Right lobe of liver (tissue), 6 donors: ENCODE measurements at regions not wholly inside any gene's neighbourhood (a gene's known extent, or its start where the extent isn't known, plus 50 kb on each side); places are given as distances from the start of the nearest gene placed in this dataset.

ENCODE experiments used
- ATAC-seq, 4 donors: fragments of 200-7000 bp; cut with Tn5 transposase; one replicate each; pipeline ENCODE4 v1.9.1; 2020; ENCODE audit warnings: mild to moderate bottlenecking in 4 of 4, moderate library complexity in 4 of 4
- DNase-seq, 3 donors: peaks; one replicate each; pipeline ENCODE4 v3.0.0-alpha.2; 2020
- H3K27ac ChIP-seq, 3 donors: fragments of 200-600 bp; one replicate each; pipeline ENCODE4 v1.8.0; 2022
- H3K27me3 ChIP-seq, 2 donors: fragments of 200-600 bp; one replicate each; pipeline ENCODE4 v1.8.0; 2022
- H3K36me3 ChIP-seq, 4 donors: fragments of 200-600 bp; sonication (generic) in 1 of 4; one replicate each; pipeline versions ENCODE4 v1.5.1 to v1.8.0; 2017 to 2022; ENCODE audit warnings: control low read depth in 1 of 4
- H3K4me1 ChIP-seq, 4 donors: fragments of 200-600 bp; sonication (generic) in 1 of 4; one replicate each; pipeline versions ENCODE4 v1.5.1 to v1.8.0; 2017 to 2022; ENCODE audit warnings: control low read depth in 1 of 4
- H3K4me3 ChIP-seq, 3 donors: fragments of 200-600 bp; one replicate each; pipeline ENCODE4 v1.8.0; 2022
- H3K9me3 ChIP-seq, 4 donors: fragments of 200-600 bp; sonication (generic) in 1 of 4; one replicate each; pipeline versions ENCODE4 v1.5.1 to v1.8.0; 2017 to 2022; ENCODE audit warnings: control low read depth in 1 of 4
- POLR2A ChIP-seq: fragments of 450-650 bp; IDR thresholded peaks from one replicate; pipeline ENCODE4 v1.6.1; 2017; ENCODE audit warnings: antibody characterized with exemption, mild to moderate bottlenecking
- WGBS: methylation state at CpG from one replicate; pipeline ENCODE4 v1.1.6; 2018; ENCODE audit warnings: low coverage, low lambda C conversion rate; ENCODE audit not compliant: insufficient coverage; ENCODE audit errors: missing lambda C conversion rate; 5-methylcytosine and 5-hydroxymethylcytosine counted together
- intact Hi-C, 2 donors: fragments of 100-400 bp; cut with DNase I; formaldehyde crosslinking; loops; one replicate each; pipeline versions ENCODE4 v1.11.2 to v1.14.1; 2022
- TF ChIP-seq, protein P1 (sequence below), 4 donors: fragments of 200-600 bp in 3 of 4; fragments of 450-650 bp in 1 of 4; IDR thresholded peaks; one replicate each; pipeline versions ENCODE4 v1.5.1 to v1.8.0; 2016 to 2022; ENCODE audit warnings: antibody characterized with exemption in 4 of 4, mild to moderate bottlenecking in 2 of 4
- donor health status: DM: no; HTN: yes; CAD: no.
- donor health status: DM: no; HTN: no; CAD: no.
- donor health status: DM: no; HTN: no; CAD: no.
- donor health status: DM: no; HTN: yes; CAD: no.
- donor health status: DM: no; HTN: yes; CAD: no.

GRCh38 chr5:82408033-82408432 lies 129.9 kb upstream of the RPS23 start:
- Histone ChIP-seq H3K27ac (no peak overlapping the region), H3K36me3 (no peaks in the 10 kb centered on the region), H3K4me3 (no peak overlapping the region), H3K27me3 (no peaks in the 10 kb centered on the region), H3K9me3 (peaks cover 0 to 7% (median 0%) of the 10 kb centered on the region in 4 donors), H3K4me1 (no peaks in the 10 kb centered on the region)
- no peak for ATAC-seq
- intact Hi-C loops: no loop called here
- no peak for TF ChIP-seq POLR2A
- TF ChIP-seq, protein P1, sequence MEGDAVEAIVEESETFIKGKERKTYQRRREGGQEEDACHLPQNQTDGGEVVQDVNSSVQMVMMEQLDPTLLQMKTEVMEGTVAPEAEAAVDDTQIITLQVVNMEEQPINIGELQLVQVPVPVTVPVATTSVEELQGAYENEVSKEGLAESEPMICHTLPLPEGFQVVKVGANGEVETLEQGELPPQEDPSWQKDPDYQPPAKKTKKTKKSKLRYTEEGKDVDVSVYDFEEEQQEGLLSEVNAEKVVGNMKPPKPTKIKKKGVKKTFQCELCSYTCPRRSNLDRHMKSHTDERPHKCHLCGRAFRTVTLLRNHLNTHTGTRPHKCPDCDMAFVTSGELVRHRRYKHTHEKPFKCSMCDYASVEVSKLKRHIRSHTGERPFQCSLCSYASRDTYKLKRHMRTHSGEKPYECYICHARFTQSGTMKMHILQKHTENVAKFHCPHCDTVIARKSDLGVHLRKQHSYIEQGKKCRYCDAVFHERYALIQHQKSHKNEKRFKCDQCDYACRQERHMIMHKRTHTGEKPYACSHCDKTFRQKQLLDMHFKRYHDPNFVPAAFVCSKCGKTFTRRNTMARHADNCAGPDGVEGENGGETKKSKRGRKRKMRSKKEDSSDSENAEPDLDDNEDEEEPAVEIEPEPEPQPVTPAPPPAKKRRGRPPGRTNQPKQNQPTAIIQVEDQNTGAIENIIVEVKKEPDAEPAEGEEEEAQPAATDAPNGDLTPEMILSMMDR (IDR thresholded peaks at IDR 0.05): no peak
- DNase-seq: no peak
- 77% methylated on average over 3 of the region's 3 CpGs for WGBS

GRCh38 chr5:82406205-82406773 lies 128.1 kb upstream of the RPS23 start:
- H3K27ac ChIP-seq: no peak overlapping the region
- H3K27me3 ChIP-seq: no peaks in the 10 kb centered on the region
- peaks cover 0 to 7% (median 0%) of the 10 kb centered on the region in 4 donors for H3K9me3 ChIP-seq
- no peaks in the 10 kb centered on the region for H3K36me3 ChIP-seq
- TF ChIP-seq POLR2A: no peak
- TF ChIP-seq, protein P1 (IDR thresholded peaks at IDR 0.05): no peak
- 57% methylated on average over 13 of the region's 13 CpGs for WGBS
- H3K4me1 ChIP-seq: no peaks in the 10 kb centered on the region
- DNase-seq (no peak), ATAC-seq (no peak)
- no peak overlapping the region for H3K4me3 ChIP-seq
- intact Hi-C loops: no loop called here

DNA sequence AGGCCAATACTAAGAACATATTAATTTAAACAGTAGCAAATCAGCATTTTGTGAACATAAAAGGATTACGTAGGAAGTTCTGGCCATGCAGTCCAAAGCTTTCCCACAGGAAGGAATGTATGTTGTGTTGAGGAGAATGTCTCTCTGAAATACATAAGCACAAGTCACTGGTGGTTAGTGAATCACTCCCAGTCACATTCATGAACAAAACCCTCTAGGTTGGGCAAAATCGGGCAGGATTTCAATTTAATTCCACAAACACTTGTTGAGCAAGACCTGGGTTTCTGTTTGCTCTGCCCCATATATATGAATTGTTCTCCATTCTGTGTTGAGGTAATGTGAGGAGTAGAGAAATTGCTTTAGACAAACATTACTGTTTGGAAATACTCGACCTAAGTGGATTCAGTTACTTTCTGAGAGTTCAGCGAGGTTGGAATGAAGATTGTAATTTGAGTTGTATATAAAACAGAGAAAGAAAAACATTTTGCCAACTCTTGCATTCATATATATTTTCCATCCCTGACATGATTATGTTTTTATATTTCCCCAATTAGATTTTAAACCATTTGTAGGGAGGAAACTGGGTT lies 127.6 kb upstream of the RPS23 start:
- no peak for DNase-seq
- Histone ChIP-seq H3K27ac (no peak overlapping the region), H3K4me1 (no peaks in the 10 kb centered on the region), H3K27me3 (no peaks in the 10 kb centered on the region), H3K4me3 (no peak overlapping the region), H3K36me3 (no peaks in the 10 kb centered on the region), H3K9me3 (peaks cover 0 to 7% (median 0%) of the 10 kb centered on the region in 4 donors)
- intact Hi-C loops: no loop called here
- TF ChIP-seq POLR2A: no peak
- TF ChIP-seq, protein P1 (IDR thresholded peaks at IDR 0.05): no peak
- 68% methylated on average over 4 of the region's 4 CpGs for WGBS
- no peak for ATAC-seq

GRCh38 chr5:82405161-82405560 lies 127.0 kb upstream of the RPS23 start:
- no peak for DNase-seq
- Histone ChIP-seq H3K4me3 (no peak overlapping the region), H3K36me3 (no peaks in the 10 kb centered on the region), H3K27ac (no peak overlapping the region), H3K27me3 (no peaks in the 10 kb centered on the region), H3K9me3 (peaks cover 0 to 7% (median 0%) of the 10 kb centered on the region in 4 donors), H3K4me1 (no peaks in the 10 kb centered on the region)
- intact Hi-C loops: no loop called here
- WGBS: 67% methylated on average over 2 of the region's 2 CpGs
- no peak for ATAC-seq
- TF ChIP-seq, protein P1 (IDR thresholded peaks at IDR 0.05): no peak
- TF ChIP-seq POLR2A: no peak
